Astrocyte (in vitro differentiated cells and primary cell): ENCODE measurements at regions not wholly inside any gene's neighbourhood (a gene's known extent, or its start where the extent isn't known, plus 50 kb on each side); places are given as distances from the start of the nearest gene placed in this dataset.

Experiments used
- DNase-seq: peaks from one replicate; pipeline ENCODE4 v3.0.0-alpha.2; 2010; ENCODE audit warnings: low read depth
- FAIRE-seq: peaks from 2 replicates; lab custom pipeline; 2011; peaks lifted over from hg19 to GRCh38; lab: Jason Lieb, UNC
- H2AFZ ChIP-seq: 2 replicates; pipeline ENCODE4 v1.6.0; 2012; ENCODE audit warnings: low read depth, low read length, inconsistent platforms
- H3K27ac ChIP-seq: 2 replicates; pipeline ENCODE4 v1.5.1; 2011; ENCODE audit warnings: low read depth, low read length, inconsistent platforms
- H3K27me3 ChIP-seq: 2 replicates; pipeline ENCODE4 v1.6.0; 2011; ENCODE audit warnings: low read length, inconsistent platforms; ENCODE audit not compliant: insufficient read depth
- H3K36me3 ChIP-seq: 2 replicates; pipeline ENCODE4 v1.5.1; 2011; ENCODE audit warnings: low read length, inconsistent platforms; ENCODE audit not compliant: insufficient read depth
- H3K4me1 ChIP-seq: 2 replicates; pipeline ENCODE4 v1.5.1; 2011; ENCODE audit warnings: low read length, inconsistent platforms; ENCODE audit not compliant: insufficient read depth
- H3K4me2 ChIP-seq: 2 replicates; pipeline ENCODE4 v1.6.0; 2012; ENCODE audit warnings: low read length, inconsistent platforms
- H3K4me3 ChIP-seq: 2 replicates; pipeline ENCODE4 v1.5.1; 2011; ENCODE audit warnings: low read depth, mild to moderate bottlenecking, low read length, inconsistent platforms; ENCODE audit not compliant: insufficient read depth
- H3K79me2 ChIP-seq: 2 replicates; pipeline ENCODE4 v1.6.0; 2012; ENCODE audit warnings: mild to moderate bottlenecking, low read length, inconsistent platforms; ENCODE audit not compliant: insufficient read depth
- H3K9ac ChIP-seq: 2 replicates; pipeline ENCODE4 v1.6.0; 2012; ENCODE audit warnings: mild to moderate bottlenecking, low read length, inconsistent platforms
- H3K9me3 ChIP-seq: 2 replicates; pipeline ENCODE4 v1.5.1; 2012; ENCODE audit warnings: low read depth, mild to moderate bottlenecking, low read length, inconsistent platforms; ENCODE audit not compliant: insufficient read depth
- H4K20me1 ChIP-seq: 2 replicates; pipeline ENCODE4 v1.6.0; 2012; ENCODE audit warnings: low read length, inconsistent platforms; ENCODE audit not compliant: insufficient read depth
- H3K27ac Mint-ChIP-seq: one replicate; pipeline ENCODE4 v1.8.0; 2021; ENCODE audit warnings: mild to moderate bottlenecking, mixed read lengths; ENCODE audit not compliant: unreplicated experiment
- H3K27me3 Mint-ChIP-seq: one replicate; pipeline ENCODE4 v1.8.0; 2021; ENCODE audit warnings: low read depth, mixed read lengths; ENCODE audit not compliant: unreplicated experiment
- H3K36me3 Mint-ChIP-seq: one replicate; pipeline ENCODE4 v1.8.0; 2021; ENCODE audit warnings: low read depth, mixed read lengths; ENCODE audit not compliant: unreplicated experiment
- H3K4me1 Mint-ChIP-seq: one replicate; pipeline ENCODE4 v1.8.0; 2021; ENCODE audit warnings: low read depth, mixed read lengths; ENCODE audit not compliant: unreplicated experiment
- H3K4me3 Mint-ChIP-seq: one replicate; pipeline ENCODE4 v1.8.0; 2021; ENCODE audit warnings: mild to moderate bottlenecking, moderate library complexity, mixed read lengths; ENCODE audit not compliant: unreplicated experiment
- H3K9me3 Mint-ChIP-seq: one replicate; pipeline ENCODE4 v1.8.0; 2021; ENCODE audit warnings: mild to moderate bottlenecking, mixed read lengths; ENCODE audit not compliant: unreplicated experiment
- EZH2 ChIP-seq: IDR thresholded peaks from 2 replicates; pipeline ENCODE4 v1.6.1; 2012; ENCODE audit warnings: mild to moderate bottlenecking, low read length, inconsistent platforms; ENCODE audit not compliant: insufficient read depth
- TF ChIP-seq, protein P1 (sequence below): IDR thresholded peaks from 2 replicates; pipeline ENCODE4 v1.5.1; 2011; ENCODE audit warnings: low read depth, mild to moderate bottlenecking, inconsistent platforms, low read length, moderate library complexity; ENCODE audit not compliant: insufficient read depth

DNA sequence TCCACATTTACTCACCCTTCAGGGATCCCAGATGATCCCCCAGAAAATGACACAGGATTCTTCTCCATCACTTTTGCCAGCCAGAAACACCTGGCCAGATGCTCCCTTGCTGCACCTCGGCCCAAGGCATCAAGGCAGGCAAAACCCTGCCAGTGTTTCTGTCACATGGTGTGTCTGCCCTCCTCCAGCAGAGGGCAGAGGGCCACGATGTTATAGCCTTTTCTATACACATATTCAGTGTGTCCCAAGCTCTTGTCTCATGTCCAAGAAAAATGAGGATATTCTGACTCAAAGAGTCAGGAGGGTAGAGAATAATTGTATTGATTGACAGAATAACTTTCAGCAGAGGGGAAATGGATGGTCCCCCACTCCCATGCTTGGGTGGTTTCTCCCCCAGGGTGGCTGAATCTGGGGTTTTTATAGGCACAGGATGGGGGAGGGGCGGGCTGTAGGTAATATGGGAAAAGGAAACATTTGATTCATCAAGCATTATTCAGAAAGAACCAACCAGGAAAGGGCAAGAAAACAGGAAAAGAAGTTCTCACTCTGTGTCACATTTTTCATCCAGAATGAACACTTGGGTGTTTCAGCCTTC lies 933.9 kb downstream of the TRIB2 start:
- H3K9me3 ChIP-seq, result no peaks in the 10 kb centered on the region
- Mint-ChIP-seq H3K36me3 (no peaks in the 10 kb centered on the region), H3K27ac (no peak overlapping the region), H3K4me3 (no peak overlapping the region), H3K27me3 (no peaks in the 10 kb centered on the region), H3K9me3 (peaks cover 5% of the 10 kb centered on the region), H3K4me1 (peaks cover 15% of the 10 kb centered on the region)
- TF ChIP-seq EZH2, result no peak
- TF ChIP-seq, protein P1, sequence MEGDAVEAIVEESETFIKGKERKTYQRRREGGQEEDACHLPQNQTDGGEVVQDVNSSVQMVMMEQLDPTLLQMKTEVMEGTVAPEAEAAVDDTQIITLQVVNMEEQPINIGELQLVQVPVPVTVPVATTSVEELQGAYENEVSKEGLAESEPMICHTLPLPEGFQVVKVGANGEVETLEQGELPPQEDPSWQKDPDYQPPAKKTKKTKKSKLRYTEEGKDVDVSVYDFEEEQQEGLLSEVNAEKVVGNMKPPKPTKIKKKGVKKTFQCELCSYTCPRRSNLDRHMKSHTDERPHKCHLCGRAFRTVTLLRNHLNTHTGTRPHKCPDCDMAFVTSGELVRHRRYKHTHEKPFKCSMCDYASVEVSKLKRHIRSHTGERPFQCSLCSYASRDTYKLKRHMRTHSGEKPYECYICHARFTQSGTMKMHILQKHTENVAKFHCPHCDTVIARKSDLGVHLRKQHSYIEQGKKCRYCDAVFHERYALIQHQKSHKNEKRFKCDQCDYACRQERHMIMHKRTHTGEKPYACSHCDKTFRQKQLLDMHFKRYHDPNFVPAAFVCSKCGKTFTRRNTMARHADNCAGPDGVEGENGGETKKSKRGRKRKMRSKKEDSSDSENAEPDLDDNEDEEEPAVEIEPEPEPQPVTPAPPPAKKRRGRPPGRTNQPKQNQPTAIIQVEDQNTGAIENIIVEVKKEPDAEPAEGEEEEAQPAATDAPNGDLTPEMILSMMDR, result no peak
- no peaks in the 10 kb centered on the region for H4K20me1 ChIP-seq
- no peak overlapping the region for H3K9ac ChIP-seq
- FAIRE-seq, result no peak
- no peak overlapping the region for H2AFZ ChIP-seq
- no peak for DNase-seq
- H3K36me3 ChIP-seq, result no peaks in the 10 kb centered on the region
- H3K4me3 ChIP-seq, result no peak overlapping the region
- H3K4me2 ChIP-seq, result no peak overlapping the region
- H3K4me1 ChIP-seq, result peaks cover 6% of the 10 kb centered on the region
- H3K27me3 ChIP-seq, result no peaks in the 10 kb centered on the region
- H3K79me2 ChIP-seq, result no peaks in the 10 kb centered on the region
- no peak overlapping the region for H3K27ac ChIP-seq

DNA sequence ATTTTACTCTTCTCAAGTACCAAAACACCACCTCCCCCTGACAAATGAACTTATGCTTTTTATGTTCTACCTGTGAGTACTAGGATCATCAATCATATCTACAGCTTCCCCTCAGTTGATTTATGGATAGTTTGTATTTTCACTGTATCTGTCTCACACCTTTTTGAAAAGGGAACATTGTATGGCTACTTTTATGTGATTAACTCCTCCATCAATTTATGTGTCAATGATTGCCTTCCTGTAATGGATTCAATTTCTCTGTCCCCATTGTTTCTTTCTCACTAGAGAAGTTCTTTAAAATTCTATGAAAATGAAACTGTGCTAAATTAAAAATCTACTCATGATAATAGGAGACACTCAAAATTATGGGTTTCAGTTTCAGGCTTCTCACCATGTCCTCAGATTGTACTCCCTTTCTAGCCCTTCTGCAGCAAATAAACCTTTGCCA lies 935.0 kb downstream of the TRIB2 start:
- no peak overlapping the region for H3K4me3 ChIP-seq
- peaks cover 5% of the 10 kb centered on the region for H3K9me3 Mint-ChIP-seq
- no peaks in the 10 kb centered on the region for H3K27me3 ChIP-seq
- no peaks in the 10 kb centered on the region for H3K36me3 Mint-ChIP-seq
- peaks cover 15% of the 10 kb centered on the region for H3K4me1 Mint-ChIP-seq
- no peaks in the 10 kb centered on the region for H4K20me1 ChIP-seq
- no peak overlapping the region for H3K4me2 ChIP-seq
- DNase-seq, result no peak
- no peak overlapping the region for H3K27ac Mint-ChIP-seq
- TF ChIP-seq EZH2, result no peak
- TF ChIP-seq, protein P1, result no peak
- no peak overlapping the region for H3K27ac ChIP-seq
- H3K36me3 ChIP-seq, result no peaks in the 10 kb centered on the region
- H3K27me3 Mint-ChIP-seq, result no peaks in the 10 kb centered on the region
- no peaks in the 10 kb centered on the region for H3K79me2 ChIP-seq
- no peak overlapping the region for H3K9ac ChIP-seq
- no peak overlapping the region for H3K4me3 Mint-ChIP-seq
- FAIRE-seq, result no peak
- H3K4me1 ChIP-seq, result peaks cover 6% of the 10 kb centered on the region
- no peaks in the 10 kb centered on the region for H3K9me3 ChIP-seq
- H2AFZ ChIP-seq, result no peak overlapping the region

DNA sequence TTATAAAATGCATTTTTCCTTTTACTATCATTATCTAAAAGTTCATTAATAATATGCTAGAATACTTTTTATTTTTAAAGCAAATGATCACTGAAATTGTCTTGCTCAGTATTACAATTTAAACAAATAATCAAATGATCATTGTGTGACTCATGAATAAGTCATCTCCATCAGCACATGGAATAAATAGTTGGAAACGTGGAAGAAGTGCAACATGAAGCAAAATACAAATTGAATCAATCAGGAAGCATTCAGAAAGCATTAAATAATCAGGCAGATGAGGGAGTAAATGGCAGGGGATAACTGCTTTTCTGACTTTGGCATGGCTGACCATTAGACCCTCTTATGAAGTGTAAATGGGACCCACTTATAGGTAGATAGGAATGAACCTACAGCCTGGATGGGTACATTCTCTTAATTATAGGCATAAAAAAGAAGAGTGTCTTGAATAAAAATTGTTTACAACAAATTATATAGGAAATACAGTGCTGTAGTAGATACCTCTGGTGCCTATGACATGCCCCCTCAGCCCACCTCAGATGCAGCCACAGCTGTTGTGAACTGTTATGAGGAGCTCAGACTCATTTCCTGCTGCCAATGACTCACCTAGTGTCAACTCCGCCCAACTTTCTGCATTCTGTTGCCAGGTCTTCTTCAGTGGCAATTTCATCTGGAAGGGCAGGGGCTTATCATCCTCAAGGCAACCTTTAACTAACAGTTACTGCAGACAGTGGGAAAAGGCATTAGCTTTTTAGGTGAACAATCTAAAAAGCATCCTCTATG lies 936.0 kb downstream of the TRIB2 start:
- Mint-ChIP-seq H3K9me3 (peaks cover 5% of the 10 kb centered on the region), H3K27me3 (no peaks in the 10 kb centered on the region), H3K4me1 (peaks cover 15% of the 10 kb centered on the region), H3K27ac (no peak overlapping the region), H3K36me3 (no peaks in the 10 kb centered on the region), H3K4me3 (no peak overlapping the region)
- peak overlapping the region; percentile 22 for H3K9ac ChIP-seq
- H3K9me3 ChIP-seq, result no peaks in the 10 kb centered on the region
- no peaks in the 10 kb centered on the region for H3K79me2 ChIP-seq
- H3K36me3 ChIP-seq, result no peaks in the 10 kb centered on the region
- no peak overlapping the region for H2AFZ ChIP-seq
- peak overlapping the region; percentile 83 for H3K27ac ChIP-seq
- H3K4me2 ChIP-seq, result peak overlapping the region; percentile 57
- H3K4me3 ChIP-seq, result peak overlapping the region; percentile 2
- TF ChIP-seq, protein P1, result no peak
- no peak for TF ChIP-seq EZH2
- FAIRE-seq (no peak), DNase-seq (peak; percentile 81)
- H4K20me1 ChIP-seq, result no peaks in the 10 kb centered on the region
- no peaks in the 10 kb centered on the region for H3K27me3 ChIP-seq
- peaks cover 6% of the 10 kb centered on the region for H3K4me1 ChIP-seq
